ENCODE measurements at regions not wholly inside any gene's neighbourhood (a gene's known extent, or its start where the extent isn't known, plus 50 kb on each side); places are given as distances from the start of the nearest gene placed in this dataset.

DNA sequence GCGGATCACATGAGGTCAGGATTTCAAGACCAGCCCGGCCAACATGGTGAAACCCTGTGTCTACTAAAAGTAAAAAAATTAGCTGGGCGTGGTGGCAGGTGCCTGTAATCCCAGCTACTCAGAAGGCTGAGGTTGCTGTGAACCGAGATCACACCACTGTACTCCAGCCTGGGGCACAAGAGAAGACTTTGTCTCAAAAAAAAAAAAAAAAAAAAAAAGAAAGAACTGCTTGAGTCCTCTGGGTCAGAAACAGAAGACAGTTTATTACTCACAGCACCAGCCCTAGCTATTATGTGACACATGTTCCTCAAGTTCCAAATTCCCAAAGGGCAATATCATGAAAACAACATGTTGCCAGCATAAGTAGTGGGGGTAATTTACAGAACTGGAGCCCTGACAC lies 1014.1 kb upstream of the RAG2 start:
- intact Hi-C loops (cut with DNase I) = no loop called here

DNA sequence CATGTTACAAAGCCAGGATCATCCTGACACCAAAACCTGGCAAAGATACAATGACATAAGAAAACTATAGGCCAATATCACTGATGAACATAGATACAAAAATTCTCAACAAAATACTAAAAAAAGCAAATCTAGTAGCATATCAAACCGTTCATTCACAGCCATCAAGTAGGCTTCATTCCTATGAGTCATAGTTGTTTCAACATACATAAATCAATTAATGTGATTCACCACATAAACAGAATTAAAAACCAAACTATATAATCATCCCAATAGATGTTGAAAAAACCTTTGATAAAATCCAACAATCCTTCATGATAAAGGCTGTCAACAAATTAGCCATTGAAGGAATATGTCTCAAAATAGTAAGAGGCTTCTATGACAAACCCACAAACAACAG lies 1007.2 kb upstream of the RAG2 start:
- Histone ChIP-seq H3K9me3 (no peaks in the 10 kb centered on the region), H3K36me3 (no peaks in the 10 kb centered on the region), H3K4me1 (no peaks in the 10 kb centered on the region), H3K27me3 (no peaks in the 10 kb centered on the region), H3K27ac (no peak overlapping the region), H3K4me3 (replicated peaks in 1 of 3) (no peak overlapping the region)
- intact Hi-C loops (cut with DNase I) = no loop called here
- DNase-seq = no peak
- TF ChIP-seq, protein P1, sequence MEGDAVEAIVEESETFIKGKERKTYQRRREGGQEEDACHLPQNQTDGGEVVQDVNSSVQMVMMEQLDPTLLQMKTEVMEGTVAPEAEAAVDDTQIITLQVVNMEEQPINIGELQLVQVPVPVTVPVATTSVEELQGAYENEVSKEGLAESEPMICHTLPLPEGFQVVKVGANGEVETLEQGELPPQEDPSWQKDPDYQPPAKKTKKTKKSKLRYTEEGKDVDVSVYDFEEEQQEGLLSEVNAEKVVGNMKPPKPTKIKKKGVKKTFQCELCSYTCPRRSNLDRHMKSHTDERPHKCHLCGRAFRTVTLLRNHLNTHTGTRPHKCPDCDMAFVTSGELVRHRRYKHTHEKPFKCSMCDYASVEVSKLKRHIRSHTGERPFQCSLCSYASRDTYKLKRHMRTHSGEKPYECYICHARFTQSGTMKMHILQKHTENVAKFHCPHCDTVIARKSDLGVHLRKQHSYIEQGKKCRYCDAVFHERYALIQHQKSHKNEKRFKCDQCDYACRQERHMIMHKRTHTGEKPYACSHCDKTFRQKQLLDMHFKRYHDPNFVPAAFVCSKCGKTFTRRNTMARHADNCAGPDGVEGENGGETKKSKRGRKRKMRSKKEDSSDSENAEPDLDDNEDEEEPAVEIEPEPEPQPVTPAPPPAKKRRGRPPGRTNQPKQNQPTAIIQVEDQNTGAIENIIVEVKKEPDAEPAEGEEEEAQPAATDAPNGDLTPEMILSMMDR (IDR thresholded peaks at IDR 0.05) = no peak
- TF ChIP-seq POLR2A (IDR thresholded peaks at IDR 0.05) = no peak
- WGBS, 2 donors = 75 to 81% methylated on average over 1 of the region's 1 CpG

More for the DNA sequence above, 1014.1 kb upstream of the RAG2 start:
- no peaks in the 10 kb centered on the region for H3K4me1 ChIP-seq
- H3K4me3 ChIP-seq (replicated peaks in 1 of 3) = no peak overlapping the region
- 84 to 91% methylated on average over 4 of the region's 4 CpGs for WGBS, 2 donors
- H3K9me3 ChIP-seq = no peaks in the 10 kb centered on the region
- TF ChIP-seq, protein P1 (IDR thresholded peaks at IDR 0.05) = no peak
- no peak for TF ChIP-seq POLR2A (IDR thresholded peaks at IDR 0.05)
- DNase-seq = no peak
- no peaks in the 10 kb centered on the region for H3K36me3 ChIP-seq
- no peaks in the 10 kb centered on the region for H3K27me3 ChIP-seq
- H3K27ac ChIP-seq = no peak overlapping the region

DNA sequence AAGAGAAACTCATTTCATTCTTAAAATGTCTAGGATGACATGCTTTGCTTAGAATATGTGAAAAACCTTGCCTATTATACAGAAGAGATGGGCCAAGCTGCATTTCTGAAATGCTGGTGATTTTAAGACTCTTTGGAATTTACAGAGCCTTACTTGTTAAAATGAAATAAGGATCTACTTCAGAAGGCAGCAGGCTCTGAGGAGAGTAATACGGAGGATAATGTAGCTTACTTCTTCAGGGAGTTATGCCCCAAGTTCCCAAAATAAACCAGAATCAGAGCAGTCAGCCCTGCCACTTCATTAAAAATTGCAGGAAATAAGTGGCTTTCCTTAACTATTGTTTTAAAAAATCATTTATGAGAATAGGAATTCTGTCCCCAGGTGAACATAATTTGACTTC lies 1000.3 kb upstream of the RAG2 start:
- H3K36me3 ChIP-seq = no peaks in the 10 kb centered on the region
- H3K27me3 ChIP-seq = no peaks in the 10 kb centered on the region
- no peaks in the 10 kb centered on the region for H3K4me1 ChIP-seq
- no peak overlapping the region for H3K4me3 ChIP-seq (replicated peaks in 1 of 3)
- TF ChIP-seq, protein P1 (IDR thresholded peaks at IDR 0.05) = no peak
- no peak for TF ChIP-seq POLR2A (IDR thresholded peaks at IDR 0.05)
- WGBS, 2 donors = 32 to 36% methylated on average over 1 of the region's 1 CpG
- no peak overlapping the region for H3K27ac ChIP-seq
- DNase-seq = no peak
- H3K9me3 ChIP-seq = no peaks in the 10 kb centered on the region
- intact Hi-C loops (cut with DNase I) = no loop called here

DNA sequence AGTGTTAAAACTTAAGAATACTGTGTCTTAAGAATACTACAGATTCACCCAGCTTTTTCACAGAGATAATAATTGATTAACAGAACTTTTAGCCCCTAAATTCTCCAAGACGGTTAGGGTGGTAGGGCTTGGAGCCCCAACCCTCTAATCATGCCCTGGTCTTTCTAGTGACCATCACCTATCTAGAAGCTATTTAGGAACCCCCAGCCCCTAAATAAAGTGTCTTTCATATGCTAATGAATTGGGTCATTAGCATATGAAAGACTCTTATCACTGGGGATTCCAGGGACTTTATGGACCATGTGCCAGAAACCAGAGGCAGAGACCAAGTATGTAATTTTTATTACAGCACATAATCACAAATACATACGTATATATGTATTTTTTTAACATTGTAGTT lies 999.7 kb upstream of the RAG2 start:
- Histone ChIP-seq H3K9me3 (no peaks in the 10 kb centered on the region), H3K36me3 (no peaks in the 10 kb centered on the region), H3K4me1 (no peaks in the 10 kb centered on the region), H3K4me3 (replicated peaks in 1 of 3) (no peak overlapping the region), H3K27ac (no peak overlapping the region), H3K27me3 (no peaks in the 10 kb centered on the region)
- TF ChIP-seq POLR2A (IDR thresholded peaks at IDR 0.05) = no peak
- TF ChIP-seq, protein P1 (IDR thresholded peaks at IDR 0.05) = no peak
- 60 to 86% methylated on average over 2 of the region's 2 CpGs for WGBS, 2 donors
- DNase-seq = no peak
- intact Hi-C loops (cut with DNase I) = no loop called here

DNA sequence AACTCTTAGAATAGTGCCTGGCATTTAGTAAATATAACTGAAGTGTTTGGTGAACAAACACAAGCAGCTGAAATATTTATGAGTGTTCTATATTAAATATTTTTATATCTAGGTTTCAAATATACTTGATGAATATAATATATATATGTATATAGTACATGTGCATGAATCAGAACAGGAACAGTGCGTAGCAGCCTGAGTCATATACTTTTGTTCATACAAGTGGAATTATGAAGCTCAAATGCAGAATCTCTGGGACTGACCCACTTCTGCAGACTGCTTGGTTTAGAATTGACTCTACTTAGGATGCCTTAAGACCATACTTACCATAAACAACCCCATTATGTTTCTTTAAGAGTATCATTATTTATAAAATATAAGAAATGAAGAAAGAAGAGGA lies 997.8 kb upstream of the RAG2 start:
- Histone ChIP-seq H3K9me3 (no peaks in the 10 kb centered on the region), H3K4me3 (replicated peaks in 1 of 3) (no peak overlapping the region), H3K4me1 (no peaks in the 10 kb centered on the region), H3K36me3 (no peaks in the 10 kb centered on the region), H3K27me3 (no peaks in the 10 kb centered on the region), H3K27ac (no peak overlapping the region)
- intact Hi-C loops (cut with DNase I) = no loop called here
- no peak for TF ChIP-seq POLR2A (IDR thresholded peaks at IDR 0.05)
- TF ChIP-seq, protein P1 (IDR thresholded peaks at IDR 0.05) = no peak
- no peak for DNase-seq
- 37 to 82% methylated on average over 1 of the region's 1 CpG for WGBS, 2 donors
